Heart right ventricle (tissue), 16 donors: ENCODE measurements at regions not wholly inside any gene's neighbourhood (a gene's known extent, or its start where the extent isn't known, plus 50 kb on each side); places are given as distances from the start of the nearest gene placed in this dataset.

Source experiments
- ATAC-seq, 8 donors: fragments of 200-7000 bp; cut with Tn5 transposase; one replicate each; pipeline ENCODE4 v1.9.1; 2020; ENCODE audit warnings: mild to moderate bottlenecking in 8 of 8, moderate library complexity in 8 of 8, moderate number of reproducible peaks in 1 of 8
- DNase-seq, 2 donors: peaks; one replicate each; pipeline ENCODE4 v3.0.0-alpha.2; 2020
- H3K27ac ChIP-seq, 10 donors: fragments of 200-600 bp; sonication (generic) in 2 of 10; one replicate each; pipeline versions ENCODE4 v1.5.0 to v1.8.0; 2020 to 2022; ENCODE audit warnings: mild to moderate bottlenecking in 3 of 10
- H3K27me3 ChIP-seq, 7 donors: fragments of 200-600 bp; one replicate each; pipeline ENCODE4 v1.8.0; 2021 to 2022; ENCODE audit warnings: mild to moderate bottlenecking in 2 of 7
- H3K36me3 ChIP-seq, 9 donors: fragments of 200-600 bp; sonication (generic) in 1 of 9; one replicate each; pipeline versions ENCODE4 v1.5.0 to v1.8.0; 2020 to 2022; ENCODE audit warnings: mild to moderate bottlenecking in 2 of 9
- H3K4me1 ChIP-seq, 9 donors: fragments of 200-600 bp; sonication (generic) in 1 of 9; one replicate each; pipeline versions ENCODE4 v1.5.0 to v1.8.0; 2020 to 2022; ENCODE audit warnings: mild to moderate bottlenecking in 4 of 9
- H3K4me3 ChIP-seq, 10 donors: fragments of 200-600 bp; sonication (generic) in 2 of 10; one replicate each; pipeline versions ENCODE4 v1.5.0 to v1.8.0; 2020 to 2022; ENCODE audit warnings: mild to moderate bottlenecking in 7 of 10, moderate library complexity in 2 of 10
- H3K9me3 ChIP-seq, 11 donors: fragments of 200-600 bp in 10 of 11; sonication (generic) in 2 of 11; one replicate each; pipeline versions ENCODE4 v1.5.0 to v1.8.0; 2013 to 2022; ENCODE audit warnings: mild to moderate bottlenecking in 2 of 11, control low read depth in 1 of 11, moderate library complexity in 1 of 11
- WGBS, 2 donors: extraction: QIAGEN DNeasy Blood & Tissue Kit; methylation state at CpG; one replicate each; pipeline ENCODE4 v1.1.7; 2013; ENCODE audit warnings: inconsistent platforms in 1 of 2; 5-methylcytosine and 5-hydroxymethylcytosine counted together
- intact Hi-C, 10 donors: fragments of 100-400 bp; cut with DNase I; formaldehyde crosslinking; loops; one replicate each; pipeline versions ENCODE4 v1.11.1 to v1.14.2; 2022
- TF ChIP-seq, protein P1 (sequence below), 9 donors: fragments of 200-600 bp; sonication (generic) in 2 of 9; IDR thresholded peaks; one replicate each; pipeline versions ENCODE4 v1.5.0 to v1.8.0; 2021 to 2022; ENCODE audit warnings: antibody characterized with exemption in 9 of 9, mild to moderate bottlenecking in 5 of 9, moderate library complexity in 1 of 9
- donor health status: Arrhythmogenic right ventricular cardiomyopathy.
- donor health status: ischemic (EF 13 %, LVEDD 7.1; RV severe dilation, severe dysfunction).
- donor health status: healthy with polysubstance abuse.
- donor health status: DM: no; HTN: yes; CAD: no.
- donor health status: DM: no; HTN: no; CAD: no.
- donor health status: ischemic (EF 25% LVEDD 6.9; RV normal size, moderate dysfunction).
- donor health status: ischemic (EF 25% LVEDD 5.7; RV mildly dilated, moderate dysfunction).
- donor health status: healthy.
- donor health status: DM: yes; HTN: yes; CAD: no.
- donor health status: Ischemic cardiomyopathy.
- donor health status: ischemic (EF 35%, LVEDD 5.7; RV mildly dilated, moderate dysfunction).
- donor health status: nonischemic (EF 11% LVEDD 7.7; RV severe dilation, severe dysfunction).
- donor health status: DM: yes; HTN: yes; CAD: no.
- donor health status: PGD.
- donor health status: ischemic (EF 29% LVEDD 5.4; RV normal size, mild dysfunction).
- donor health status: nonischemic (EF 23%, LVEDD 6.1; RV moderate dilation, normal function).

DNA sequence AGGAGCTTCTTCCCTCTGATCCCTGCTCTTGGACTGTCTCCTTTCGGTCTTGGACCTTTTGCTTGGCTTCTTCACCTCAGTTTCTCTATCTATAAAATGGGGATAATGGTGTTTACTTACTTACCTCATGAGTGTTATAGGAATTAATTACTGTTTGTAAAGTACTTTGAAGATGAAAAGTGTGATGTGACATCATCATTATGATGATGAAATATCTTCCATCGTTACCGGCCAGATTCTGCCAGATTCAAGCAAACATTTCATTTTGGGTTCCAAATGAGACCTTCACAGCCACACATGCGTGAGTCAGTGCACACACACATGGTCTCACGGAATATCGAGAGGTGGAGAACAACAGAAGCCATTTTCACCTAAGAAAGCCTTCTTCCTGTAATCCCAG is 220.1 kb upstream of the RPL34 start:
- Histone ChIP-seq H3K4me1 (peaks cover 0 to 4% (median 0%) of the 10 kb centered on the region in 9 donors), H3K27ac (no peak overlapping the region), H3K27me3 (no peaks in the 10 kb centered on the region), H3K4me3 (no peak overlapping the region), H3K36me3 (no peaks in the 10 kb centered on the region), H3K9me3 (no peaks in the 10 kb centered on the region)
- intact Hi-C loops: no loop called here
- ATAC-seq (no peak), DNase-seq (no peak)
- TF ChIP-seq, protein P1, sequence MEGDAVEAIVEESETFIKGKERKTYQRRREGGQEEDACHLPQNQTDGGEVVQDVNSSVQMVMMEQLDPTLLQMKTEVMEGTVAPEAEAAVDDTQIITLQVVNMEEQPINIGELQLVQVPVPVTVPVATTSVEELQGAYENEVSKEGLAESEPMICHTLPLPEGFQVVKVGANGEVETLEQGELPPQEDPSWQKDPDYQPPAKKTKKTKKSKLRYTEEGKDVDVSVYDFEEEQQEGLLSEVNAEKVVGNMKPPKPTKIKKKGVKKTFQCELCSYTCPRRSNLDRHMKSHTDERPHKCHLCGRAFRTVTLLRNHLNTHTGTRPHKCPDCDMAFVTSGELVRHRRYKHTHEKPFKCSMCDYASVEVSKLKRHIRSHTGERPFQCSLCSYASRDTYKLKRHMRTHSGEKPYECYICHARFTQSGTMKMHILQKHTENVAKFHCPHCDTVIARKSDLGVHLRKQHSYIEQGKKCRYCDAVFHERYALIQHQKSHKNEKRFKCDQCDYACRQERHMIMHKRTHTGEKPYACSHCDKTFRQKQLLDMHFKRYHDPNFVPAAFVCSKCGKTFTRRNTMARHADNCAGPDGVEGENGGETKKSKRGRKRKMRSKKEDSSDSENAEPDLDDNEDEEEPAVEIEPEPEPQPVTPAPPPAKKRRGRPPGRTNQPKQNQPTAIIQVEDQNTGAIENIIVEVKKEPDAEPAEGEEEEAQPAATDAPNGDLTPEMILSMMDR (IDR thresholded peaks at IDR 0.05): no peak
- 97 to 98% methylated on average over 6 of the region's 6 CpGs for WGBS, 2 donors

- no peak for ATAC-seq
- intact Hi-C loops: no loop called here
- H3K27me3 ChIP-seq: no peaks in the 10 kb centered on the region
- no peak for DNase-seq
- no peaks in the 10 kb centered on the region for H3K9me3 ChIP-seq
- 74 to 75% methylated on average over 12 of the region's 12 CpGs for WGBS, 2 donors
- no peaks in the 10 kb centered on the region for H3K36me3 ChIP-seq
- TF ChIP-seq, protein P1 (IDR thresholded peaks at IDR 0.05): no peak
- no peak overlapping the region for H3K4me3 ChIP-seq
- no peak overlapping the region for H3K27ac ChIP-seq
- peaks cover 0 to 4% (median 0%) of the 10 kb centered on the region in 9 donors for H3K4me1 ChIP-seq
These were observed 220.6 kb upstream of the RPL34 start for GRCh38 chr4:108399610-108400265.

DNA sequence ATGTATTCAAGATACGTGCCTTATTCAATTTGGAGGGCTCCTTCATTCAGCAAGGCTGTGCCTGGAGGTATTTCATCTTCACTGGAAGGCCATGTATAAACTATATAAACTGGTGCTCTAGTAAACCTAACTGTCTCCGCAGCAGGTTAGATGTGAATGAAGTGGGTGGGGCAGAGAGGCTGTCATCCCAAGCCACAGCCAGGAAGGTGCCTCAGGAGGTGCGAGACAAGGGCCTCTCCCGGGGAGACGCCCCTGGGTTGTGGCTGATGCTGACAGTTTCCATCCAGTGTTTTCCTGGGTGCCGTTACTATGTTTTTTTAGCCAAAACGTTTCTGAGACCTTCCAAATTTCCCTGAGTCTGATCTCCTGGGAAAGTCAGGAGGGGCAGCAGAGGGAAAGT is 221.5 kb upstream of the RPL34 start:
- Histone ChIP-seq H3K36me3 (no peaks in the 10 kb centered on the region), H3K4me1 (peaks cover 0 to 4% (median 0%) of the 10 kb centered on the region in 9 donors), H3K27me3 (no peaks in the 10 kb centered on the region), H3K4me3 (no peak overlapping the region), H3K9me3 (no peaks in the 10 kb centered on the region), H3K27ac (no peak overlapping the region)
- ATAC-seq (no peak), DNase-seq (no peak)
- TF ChIP-seq, protein P1 (IDR thresholded peaks at IDR 0.05): no peak
- 67 to 69% methylated on average over 7 of the region's 7 CpGs for WGBS, 2 donors
- intact Hi-C loops: no loop called here

- TF ChIP-seq, protein P1 (IDR thresholded peaks at IDR 0.05): no peak
- 68 to 71% methylated on average over 11 of the region's 11 CpGs for WGBS, 2 donors
- intact Hi-C loops: no loop called here
- Histone ChIP-seq H3K4me1 (peaks cover 0 to 4% (median 0%) of the 10 kb centered on the region in 9 donors), H3K9me3 (no peaks in the 10 kb centered on the region), H3K27me3 (no peaks in the 10 kb centered on the region), H3K36me3 (no peaks in the 10 kb centered on the region), H3K4me3 (no peak overlapping the region), H3K27ac (no peak overlapping the region)
- DNase-seq: no peak
- ATAC-seq: no peak
These were observed 222.1 kb upstream of the RPL34 start for GRCh38 chr4:108398316-108398715.
